GM12878 (cell line): ENCODE measurements at regions not wholly inside any gene's neighbourhood (a gene's known extent, or its start where the extent isn't known, plus 50 kb on each side); places are given as distances from the start of the nearest gene placed in this dataset.

Experiments
- ATAC-seq: fragments of 200-7000 bp; cut with Tn5 transposase; 3 replicates; pipeline ENCODE4 v1.9.1; 2020; ENCODE audit warnings: mild to moderate bottlenecking, moderate library complexity
- BruUV-seq: library from RNA; stranded (reverse); fragments of 400-500 nt; replicated peaks from 2 replicates; lab custom pipeline; 2021; lab: Mats Ljungman, UMichigan
- CTCF ChIA-PET: fragments of 300-600 bp; sonication (Branson Sonifier 250); formaldehyde crosslinking; extraction: SDS; loops from one replicate; lab custom pipeline; 2021; ENCODE audit warnings: inconsistent platforms; lab: Yijun Ruan, JAX
- POLR2A ChIA-PET: fragments of 350-600 bp; formaldehyde crosslinking; extraction: SDS; loops from one replicate; lab custom pipeline; 2021; ENCODE audit warnings: inconsistent platforms; lab: Charles Lee
- RAD21 ChIA-PET: fragments of 300-600 bp; sonication (Branson Sonifier 250); formaldehyde crosslinking; loops from one replicate; lab custom pipeline; 2023; ENCODE audit warnings: antibody characterized with exemption; ENCODE audit not compliant: unreplicated experiment; lab: Charles Lee
- SMC1A ChIA-PET: fragments of 300-600 bp; sonication (Branson Sonifier 250); formaldehyde crosslinking; loops from one replicate; lab custom pipeline; 2023; ENCODE audit not compliant: unreplicated experiment, uncharacterized antibody; lab: Charles Lee
- DNase-seq: peaks from one replicate; pipeline ENCODE4 v3.0.0-alpha.2; 2011; ENCODE audit warnings: low read depth, low spot score
- FAIRE-seq: peaks from 3 replicates; lab custom pipeline; 2011; peaks lifted over from hg19 to GRCh38; lab: Jason Lieb, UNC
- H2AFZ ChIP-seq: 2 replicates; pipeline ENCODE4 v1.6.0; 2011; ENCODE audit warnings: low read depth, low read length, control low read depth; ENCODE audit not compliant: control insufficient read depth
- H3K27ac ChIP-seq: 2 replicates; pipeline ENCODE4 v1.5.1; 2011; ENCODE audit warnings: control low read depth; ENCODE audit not compliant: control insufficient read depth, insufficient read depth
- H3K27me3 ChIP-seq, 2 experiments: replicated peaks in 1 of 2; 2 replicates each; pipeline versions ENCODE4 v1.6.0 to v1.6.1; 2011; ENCODE audit warnings: low read length in 1 of 2; ENCODE audit not compliant: control insufficient read depth in 2 of 2, insufficient read depth in 2 of 2
- H3K36me3 ChIP-seq, 2 experiments: 2 replicates each; pipeline ENCODE4 v1.5.1; 2011; ENCODE audit warnings: low read length in 1 of 2; ENCODE audit not compliant: control insufficient read depth in 2 of 2, insufficient read depth in 2 of 2
- H3K4me1 ChIP-seq: 2 replicates; pipeline ENCODE4 v1.6.1; 2011; ENCODE audit warnings: mild to moderate bottlenecking, low read length, moderate library complexity, mixed read lengths; ENCODE audit not compliant: control insufficient read depth, insufficient read depth
- H3K4me2 ChIP-seq: 2 replicates; pipeline ENCODE4 v1.6.0; 2011; ENCODE audit warnings: control low read depth; ENCODE audit not compliant: control insufficient read depth, insufficient read depth
- H3K4me3 ChIP-seq: fragments of 200-600 bp; sonication (generic); 2 replicates; pipeline ENCODE4 v1.5.1; 2016
- H3K79me2 ChIP-seq: 2 replicates; pipeline ENCODE4 v1.6.0; 2011; ENCODE audit warnings: low read length; ENCODE audit not compliant: control insufficient read depth, insufficient read depth
- H3K9ac ChIP-seq: 2 replicates; pipeline ENCODE4 v1.8.0; 2011; ENCODE audit warnings: low read length, control low read depth, mixed read lengths; ENCODE audit not compliant: control insufficient read depth, insufficient read depth
- H3K9me3 ChIP-seq: replicated peaks from 3 replicates; pipeline ENCODE4 v1.5.1; 2011; ENCODE audit warnings: mild to moderate bottlenecking, low read length; ENCODE audit not compliant: control insufficient read depth, insufficient read depth
- H4K20me1 ChIP-seq: 2 replicates; pipeline ENCODE4 v1.6.0; 2011; ENCODE audit not compliant: control insufficient read depth, insufficient read depth
- CBX3 ChIP-seq: fragments of 200-600 bp; sonication (generic); IDR thresholded peaks from 2 replicates; pipeline ENCODE4 v1.6.1; 2016; ENCODE audit warnings: low read depth, borderline replicate concordance
- CTCF ChIP-seq, 3 experiments: IDR thresholded peaks in 2 of 3; conservative IDR thresholded peaks in 1 of 3; 2 replicates each; pipeline ENCODE4 v1.5.1; 2011; ENCODE audit warnings: low read depth in 3 of 3, low read length in 3 of 3, mild to moderate bottlenecking in 3 of 3, control low read depth in 2 of 3, moderate library complexity in 2 of 3, inconsistent platforms in 1 of 3, mixed read lengths in 1 of 3; ENCODE audit not compliant: control insufficient read depth in 2 of 3, insufficient read depth in 1 of 3; ENCODE audit errors: extremely low read depth in 1 of 3
- NRF1 ChIP-seq: conservative IDR thresholded peaks from 2 replicates; pipeline ENCODE4 v1.6.1; 2011; ENCODE audit warnings: mild to moderate bottlenecking, low read depth, low read length, improper control_type of control experiment
- ZNF687 ChIP-seq: fragments of 450-650 bp; IDR thresholded peaks from 2 replicates; pipeline ENCODE4 v1.6.1; 2017; ENCODE audit warnings: mild to moderate bottlenecking, moderate library complexity
- WGBS: methylation state at CpG from one replicate; pipeline ENCODE4 v1.1.6; 2016; ENCODE audit warnings: low lambda C conversion rate; ENCODE audit not compliant: insufficient replicate concordance, insufficient coverage; ENCODE audit errors: missing lambda C conversion rate; 5-methylcytosine and 5-hydroxymethylcytosine counted together
- in situ Hi-C: fragments of 300-500 bp; cut with MboI; formaldehyde crosslinking; loops from 9 replicates; pipeline ENCODE4 v1.14.3; 2018; ENCODE audit warnings: mixed read lengths
- intact Hi-C: fragments of 100-400 bp; cut with micrococcal nuclease; formaldehyde crosslinking; loops from one replicate; pipeline ENCODE4 v1.14.2; 2022; ENCODE audit not compliant: unreplicated experiment

GRCh38 chr18:44153981-44154380, 526.7 kb upstream of the SETBP1 start:
- in situ Hi-C loops = no loop called here
- Histone ChIP-seq H3K27ac (no peak overlapping the region), H3K4me2 (no peak overlapping the region), H4K20me1 (no peaks in the 10 kb centered on the region), H3K9me3 (no peaks in the 10 kb centered on the region), H3K4me3 (no peak overlapping the region), H3K36me3 (no peaks in the 10 kb centered on the region)
- ChIA-PET CTCF (interaction anchor here (1.2 to 1.3 kb wide), 3 partner anchors 8 to 45 kb away, joined by 3 read pairs; no protein-coding TSS in a partner anchor), RAD21 (no interaction called here), SMC1A (interaction anchor here (0.7 to 1.1 kb wide), 2 partner anchors 11 to 400 kb away, joined by 3 to 8 read pairs; no protein-coding TSS in a partner anchor)
- BruUV-seq = no TSS peak
- intact Hi-C loops = no loop called here
- DNase-seq = no peak
- 0% methylated on average over 2 of the region's 2 CpGs for WGBS
- no peak for FAIRE-seq
- no peak for TF ChIP-seq ZNF687
- TF ChIP-seq CBX3 = no peak
- no peak for TF ChIP-seq CTCF (IDR thresholded peaks at IDR 0.05 in 2 of 3, conservative IDR thresholded peaks at IDR 0.05 in 1 of 3; ENCODE audit: control insufficient read depth in 2 of 3, extremely low read depth in 1 of 3, insufficient read depth in 1 of 3, low read depth in 3 of 3, low read length in 3 of 3)
- no peak for TF ChIP-seq NRF1
- TF ChIP-seq, all 136 proteins: peak for 0
- Histone ChIP-seq H2AFZ (no peak overlapping the region), H3K27me3 (no peaks in the 10 kb centered on the region), H3K9ac (no peak overlapping the region), H3K4me1 (no peaks in the 10 kb centered on the region), H3K79me2 (no peaks in the 10 kb centered on the region)
- POLR2A ChIA-PET = no interaction called here
- ATAC-seq = no peak
